ENCODE measurements at regions not wholly inside any gene's neighbourhood (a gene's known extent, or its start where the extent isn't known, plus 50 kb on each side); places are given as distances from the start of the nearest gene placed in this dataset.

- no peaks in the 10 kb centered on the region for H3K9me3 ChIP-seq
- no peak overlapping the region for H3K27ac ChIP-seq
- 42 to 75% methylated on average over 1 of the region's 1 CpG for WGBS, 2 donors (ENCODE audit: low coverage in 1 of 2)
- no peaks in the 10 kb centered on the region for H3K36me3 ChIP-seq
- no peaks in the 10 kb centered on the region for H3K27me3 ChIP-seq
- TF ChIP-seq POLR2AphosphoS5 (IDR thresholded peaks at IDR 0.05) (no peak), CTCF (IDR thresholded peaks at IDR 0.05) (no peak), POLR2A (IDR thresholded peaks at IDR 0.05) (no peak), EP300 (IDR thresholded peaks at IDR 0.05) (no peak)
- no peak overlapping the region for H3K4me3 ChIP-seq
- no peaks in the 10 kb centered on the region for H3K4me1 ChIP-seq
- no peak for ATAC-seq
Measured at GRCh38 chr13:34320084-34320483, 502.1 kb downstream of the RFC3 start.

DNA sequence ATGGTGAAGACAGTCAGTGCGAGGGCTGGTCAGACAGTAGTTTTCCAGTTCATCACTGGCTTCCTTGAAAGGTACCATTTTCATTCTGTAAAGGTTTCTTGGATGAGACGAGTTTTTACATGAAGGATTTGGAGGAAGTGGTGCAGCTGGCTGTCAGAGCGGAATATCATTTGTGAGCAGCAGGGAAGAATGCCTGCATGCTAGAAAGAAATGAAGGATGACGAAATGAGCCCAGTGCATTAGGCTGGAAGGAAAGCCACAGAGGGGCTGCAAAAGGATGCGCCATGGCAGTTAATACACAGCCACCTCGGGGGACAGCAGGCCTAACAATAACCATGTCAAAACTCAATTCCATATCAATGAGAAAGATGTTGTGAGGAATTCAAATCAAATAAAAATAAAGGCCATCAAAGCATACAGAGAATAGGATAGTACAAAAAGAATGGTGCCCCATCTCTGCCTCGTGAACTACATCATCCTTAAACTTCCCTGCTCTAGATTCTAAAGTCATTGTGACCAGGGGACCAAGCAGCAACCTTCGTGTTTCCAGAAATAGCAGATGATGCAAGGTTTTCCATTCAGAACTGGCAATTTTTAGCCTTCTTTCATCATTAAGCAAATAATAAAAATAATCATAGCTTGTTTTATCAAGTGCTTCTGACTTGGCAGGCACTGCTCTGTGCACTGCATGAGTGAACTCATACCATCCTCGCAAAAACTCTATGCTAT, 504.2 kb downstream of the RFC3 start:
- Histone ChIP-seq H3K27ac (no peak overlapping the region), H3K4me3 (no peak overlapping the region), H3K9me3 (no peaks in the 10 kb centered on the region), H3K4me1 (no peaks in the 10 kb centered on the region), H3K27me3 (no peaks in the 10 kb centered on the region), H3K36me3 (no peaks in the 10 kb centered on the region)
- no peak for ATAC-seq
- no peak for TF ChIP-seq CTCF (IDR thresholded peaks at IDR 0.05)
- TF ChIP-seq POLR2AphosphoS5 (IDR thresholded peaks at IDR 0.05), result no peak
- no peak for TF ChIP-seq POLR2A (IDR thresholded peaks at IDR 0.05)
- TF ChIP-seq EP300 (IDR thresholded peaks at IDR 0.05), result no peak
- 81 to 89% methylated on average over 6 to 8 of the region's 9 CpGs for WGBS, 2 donors (ENCODE audit: low coverage in 1 of 2)

DNA sequence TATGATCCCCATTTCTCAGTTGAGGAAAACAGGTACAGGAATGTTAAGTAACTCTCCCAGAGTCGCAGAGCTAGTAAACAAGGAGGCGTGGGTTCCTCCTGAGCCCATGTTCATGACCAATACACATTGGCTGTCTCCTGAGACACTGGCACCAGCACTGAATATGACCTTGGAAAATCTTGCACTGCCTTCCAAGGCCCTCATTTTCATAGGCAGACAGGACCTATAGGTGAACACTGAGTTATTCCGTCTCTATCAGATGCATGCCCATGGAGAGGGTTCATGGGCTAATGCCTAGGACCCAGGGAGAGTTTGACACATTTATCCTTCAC, 504.8 kb downstream of the RFC3 start:
- H3K9me3 ChIP-seq, result no peaks in the 10 kb centered on the region
- WGBS, 2 donors (ENCODE audit: low coverage in 1 of 2), result 100% methylated on average over 1 to 3 of the region's 3 CpGs
- no peak overlapping the region for H3K4me3 ChIP-seq
- H3K36me3 ChIP-seq, result no peaks in the 10 kb centered on the region
- H3K4me1 ChIP-seq, result no peaks in the 10 kb centered on the region
- H3K27me3 ChIP-seq, result no peaks in the 10 kb centered on the region
- TF ChIP-seq POLR2A (IDR thresholded peaks at IDR 0.05) (no peak), EP300 (IDR thresholded peaks at IDR 0.05) (no peak), CTCF (IDR thresholded peaks at IDR 0.05) (no peak), POLR2AphosphoS5 (IDR thresholded peaks at IDR 0.05) (no peak)
- ATAC-seq, result no peak
- no peak overlapping the region for H3K27ac ChIP-seq

DNA sequence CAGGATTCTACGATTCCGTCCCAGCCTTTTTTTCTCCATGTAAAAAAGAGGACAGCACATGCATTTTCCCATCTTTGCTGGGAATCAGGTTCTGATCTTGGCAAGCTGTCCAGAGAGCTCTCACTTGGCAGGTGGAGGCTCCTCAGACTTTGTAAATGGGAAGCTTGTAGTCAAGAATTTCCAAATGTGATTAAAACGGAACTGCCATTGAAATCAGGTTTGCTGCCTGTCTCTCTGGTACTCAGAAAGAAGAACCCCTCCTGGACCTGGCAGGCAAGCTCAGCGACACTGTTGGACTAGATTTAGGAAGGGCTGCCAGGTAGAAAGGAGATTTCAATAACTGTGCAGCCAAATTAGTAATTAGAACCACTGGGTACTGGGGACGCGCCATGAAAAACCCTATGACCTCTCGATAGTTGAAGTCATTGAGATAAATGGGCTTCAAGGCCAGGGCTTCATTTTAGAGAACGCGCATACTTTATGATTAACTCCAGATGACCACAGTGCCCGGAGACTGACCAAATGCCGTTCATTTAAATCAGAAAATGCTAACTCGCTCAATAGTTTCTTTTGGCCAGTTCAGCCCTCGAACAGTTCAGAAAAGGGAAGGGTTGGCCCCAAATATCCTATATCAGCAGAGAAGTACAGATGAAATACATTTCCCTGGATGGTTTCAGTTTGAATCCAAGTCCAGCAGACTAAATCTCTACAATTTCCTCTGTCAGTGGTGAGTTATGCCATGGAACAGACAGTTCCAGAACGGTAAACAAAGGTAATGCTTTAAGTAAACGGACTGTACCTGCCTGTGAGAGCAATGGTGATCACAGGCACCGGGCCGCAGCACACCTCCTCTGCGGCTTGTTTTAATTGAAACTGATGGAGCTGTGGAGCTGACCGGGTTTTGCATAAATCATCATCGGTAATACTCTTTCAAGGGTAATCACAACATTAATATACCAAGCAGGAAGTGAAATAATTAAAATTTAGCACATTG, 517.4 kb downstream of the RFC3 start:
- Histone ChIP-seq H3K4me3 (no peak overlapping the region), H3K27ac (no peak overlapping the region), H3K36me3 (no peaks in the 10 kb centered on the region), H3K27me3 (no peaks in the 10 kb centered on the region), H3K4me1 (no peaks in the 10 kb centered on the region), H3K9me3 (no peaks in the 10 kb centered on the region)
- 90 to 91% methylated on average over 18 to 20 of the region's 20 CpGs for WGBS, 2 donors (ENCODE audit: low coverage in 1 of 2)
- no peak for TF ChIP-seq EP300 (IDR thresholded peaks at IDR 0.05)
- TF ChIP-seq POLR2AphosphoS5 (IDR thresholded peaks at IDR 0.05), result no peak
- no peak for TF ChIP-seq CTCF (IDR thresholded peaks at IDR 0.05)
- no peak for TF ChIP-seq POLR2A (IDR thresholded peaks at IDR 0.05)
- ATAC-seq, result no peak

Measured in gastroesophageal sphincter (tissue), 4 donors.